ENCODE measurements at regions not wholly inside any gene's neighbourhood (a gene's known extent, or its start where the extent isn't known, plus 50 kb on each side); places are given as distances from the start of the nearest gene placed in this dataset.

GRCh38 chr14:48373981-48374380 lies 698.6 kb upstream of the MDGA2 start:
- TF ChIP-seq CTCF (IDR thresholded peaks at IDR 0.05; ENCODE audit: low read depth, low read length) (no peak), POLR2A (IDR thresholded peaks at IDR 0.05; ENCODE audit: extremely low read depth, insufficient read length) (no peak)
